ENCODE measurements at regions not wholly inside any gene's neighbourhood (a gene's known extent, or its start where the extent isn't known, plus 50 kb on each side); places are given as distances from the start of the nearest gene placed in this dataset.
A peak's percentile ranks its signal among the peaks of the same experiment; 100 is the strongest.

DNA sequence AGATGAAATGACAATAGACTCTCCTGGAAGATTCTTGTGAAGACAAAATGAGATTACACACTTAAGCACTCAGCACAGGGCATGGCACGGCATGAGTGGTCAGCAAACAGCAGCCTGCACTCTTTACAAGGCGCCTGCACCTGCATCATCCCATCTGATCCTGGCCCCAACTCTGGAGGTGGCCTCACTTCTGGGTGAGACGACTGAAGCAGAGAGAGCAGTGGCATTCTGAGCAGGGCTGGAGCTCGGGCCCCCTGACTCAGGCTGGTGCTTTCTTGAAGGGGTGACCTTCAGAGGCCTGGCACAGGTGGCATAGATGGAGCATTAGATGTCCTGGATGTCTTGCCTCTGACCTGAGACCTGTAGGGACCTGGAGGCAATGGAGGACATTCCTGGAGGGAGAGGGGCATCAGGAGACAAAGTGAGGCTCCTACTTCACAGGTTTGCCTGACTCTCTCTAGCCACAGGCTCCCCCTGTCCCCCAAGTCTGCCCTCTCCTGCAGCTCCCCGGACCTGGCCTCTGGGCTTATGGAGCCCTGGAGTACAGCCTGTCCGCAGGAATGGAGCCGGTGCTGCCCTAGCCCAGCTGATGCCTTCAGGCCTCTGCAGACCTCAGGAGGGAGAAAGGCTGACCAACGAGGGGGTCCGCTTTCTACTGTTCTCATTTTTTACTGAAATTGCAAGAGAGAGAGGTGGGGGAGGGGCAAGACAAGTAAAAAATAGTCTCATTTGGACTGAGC, 65.5 kb upstream of the THY1 start:
- no peak for DNase-seq

DNA sequence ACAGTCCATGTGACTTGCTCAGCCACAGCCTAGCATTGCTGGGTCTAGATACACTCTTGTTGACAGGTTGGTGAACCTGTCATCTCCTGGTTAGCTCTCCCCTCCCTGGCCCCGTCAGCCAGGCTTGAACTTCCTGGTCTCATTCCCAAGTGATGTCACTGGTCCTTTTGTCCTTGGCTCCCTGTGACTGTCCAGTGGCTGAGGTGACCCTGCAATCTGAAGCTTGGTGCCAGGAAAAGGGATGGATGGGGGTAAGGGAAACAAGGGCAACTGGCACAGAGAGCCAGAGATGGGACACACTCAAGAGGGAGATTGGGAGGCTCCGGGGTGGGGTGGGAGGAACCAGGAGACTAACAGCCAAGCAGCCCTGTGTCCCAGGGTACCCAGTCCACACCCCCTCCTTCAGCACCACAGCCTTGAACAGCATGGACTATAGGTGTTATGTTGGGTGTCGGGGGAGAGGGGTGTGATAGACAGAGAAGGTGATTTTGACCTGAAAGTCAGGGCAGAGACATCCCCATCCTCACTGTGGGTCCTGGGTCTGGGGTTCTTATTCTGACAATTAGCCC, 63.8 kb upstream of the THY1 start:
- DNase-seq = no peak

- no peak for DNase-seq
These were observed 63.0 kb upstream of the THY1 start for GRCh38 chr11:119486016-119486415.

DNA sequence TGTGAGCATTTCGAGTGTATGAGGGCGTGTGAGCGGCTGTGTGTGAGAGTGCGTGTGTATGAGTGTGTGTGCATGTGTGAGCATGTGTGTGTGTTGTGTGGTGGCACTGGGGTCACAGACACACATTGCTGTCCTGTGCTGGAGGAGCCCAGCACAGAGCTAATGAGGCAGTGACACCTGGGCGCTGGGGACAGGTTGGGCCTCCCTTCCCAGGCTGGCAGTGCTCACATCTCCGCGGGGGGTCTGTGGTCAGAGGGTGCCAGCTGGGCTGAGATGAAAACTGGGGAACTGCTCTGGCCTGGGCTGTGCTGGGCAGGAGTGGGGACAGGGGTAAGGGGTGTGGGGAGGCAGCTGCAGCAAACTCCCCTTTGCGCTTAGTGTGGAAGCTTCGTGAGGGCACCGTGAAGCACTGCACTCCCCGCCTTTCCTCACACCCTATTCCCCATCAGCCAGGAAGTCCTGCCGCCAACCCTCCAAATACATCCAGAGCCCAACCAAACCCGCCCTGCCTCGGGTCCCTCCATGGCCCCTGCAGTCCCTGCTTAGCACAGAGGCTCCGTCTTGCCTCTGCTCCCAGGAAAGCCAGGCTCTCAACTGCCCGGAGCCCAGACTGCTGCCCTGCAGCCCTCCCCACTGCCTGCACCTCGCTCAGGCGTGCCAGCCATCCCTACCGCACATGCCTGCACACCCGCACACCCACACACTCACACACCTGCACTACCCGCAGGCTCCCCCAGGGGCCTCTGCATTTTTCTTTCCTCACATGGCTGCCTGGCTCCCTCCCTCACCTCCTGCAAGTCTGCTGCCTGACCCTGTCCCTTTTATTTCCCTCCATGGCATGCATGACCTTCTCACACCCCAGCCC, 62.0 kb upstream of the THY1 start:
- DNase-seq = no peak

- no peak for DNase-seq
These were observed 61.0 kb upstream of the THY1 start for GRCh38 chr11:119483881-119484371.

GRCh38 chr11:119483341-119483880, 60.4 kb upstream of the THY1 start:
- no peak for DNase-seq

- DNase-seq = no peak
These were observed 59.6 kb upstream of the THY1 start for GRCh38 chr11:119482521-119483011.

GRCh38 chr11:119481667-119482400, 58.9 kb upstream of the THY1 start:
- no peak for DNase-seq

DNA sequence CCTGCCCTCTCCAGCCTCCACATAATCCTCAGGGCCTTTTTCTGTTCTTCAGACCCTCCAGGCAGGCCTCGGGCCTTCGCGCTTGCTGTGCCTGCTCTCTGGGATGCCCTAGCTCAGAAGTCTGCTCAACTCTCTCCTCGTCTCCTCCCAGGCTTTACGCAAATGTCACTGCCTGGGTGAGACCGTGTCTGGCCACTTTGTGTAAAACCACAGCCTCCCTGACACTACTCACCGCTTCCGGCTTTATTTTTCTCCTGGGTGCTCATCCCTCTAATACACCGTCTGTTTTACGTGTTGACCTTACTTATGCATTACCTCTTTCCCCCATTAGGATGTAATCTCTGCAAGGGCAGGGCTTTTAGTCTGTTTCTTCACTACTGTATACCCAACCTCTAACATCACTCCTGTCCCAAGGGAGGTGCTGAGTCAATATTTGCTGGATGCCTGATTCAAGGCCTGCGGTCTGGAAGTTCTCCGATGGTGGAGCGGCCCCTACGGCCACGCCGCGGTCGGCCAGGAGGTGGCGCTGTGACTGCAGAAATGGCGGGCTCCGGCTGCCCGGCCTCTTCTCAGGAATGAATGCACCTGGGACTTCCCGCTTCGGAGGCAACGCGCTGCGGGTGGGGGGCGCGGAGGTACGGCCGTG, 58.2 kb upstream of the THY1 start:
- peak; percentile 48 for DNase-seq

- no peak for DNase-seq
These were observed 57.5 kb upstream of the THY1 start for GRCh38 chr11:119480380-119481020.

DNA sequence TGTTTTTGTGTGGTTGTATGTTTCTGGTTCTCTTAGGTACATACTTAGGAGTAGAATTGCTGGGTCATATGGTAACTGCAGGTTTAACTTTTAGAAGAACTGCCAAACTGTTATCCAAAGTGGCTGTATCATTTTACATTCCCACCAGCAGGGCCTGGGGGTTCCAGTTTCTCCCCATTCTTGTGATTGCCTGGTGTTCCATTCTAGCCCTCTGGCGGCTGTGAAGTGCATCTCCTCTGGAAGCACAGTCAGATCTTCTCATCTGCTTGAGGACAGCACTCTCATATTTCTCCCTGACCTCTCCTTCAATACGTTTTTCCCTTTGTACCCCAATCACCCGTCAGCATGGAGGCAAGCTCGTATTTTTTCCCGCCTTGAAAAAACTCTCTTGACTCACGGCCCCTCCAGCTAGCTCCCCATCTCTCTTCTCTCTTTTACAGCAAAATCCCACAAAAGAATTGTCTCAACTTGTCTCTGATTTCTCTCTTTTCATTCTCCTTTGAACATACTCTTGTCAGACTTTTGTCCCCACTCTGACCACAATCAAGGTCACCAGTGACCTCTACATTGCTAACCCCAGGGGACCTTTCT, 56.8 kb upstream of the THY1 start:
- no peak for DNase-seq

DNA sequence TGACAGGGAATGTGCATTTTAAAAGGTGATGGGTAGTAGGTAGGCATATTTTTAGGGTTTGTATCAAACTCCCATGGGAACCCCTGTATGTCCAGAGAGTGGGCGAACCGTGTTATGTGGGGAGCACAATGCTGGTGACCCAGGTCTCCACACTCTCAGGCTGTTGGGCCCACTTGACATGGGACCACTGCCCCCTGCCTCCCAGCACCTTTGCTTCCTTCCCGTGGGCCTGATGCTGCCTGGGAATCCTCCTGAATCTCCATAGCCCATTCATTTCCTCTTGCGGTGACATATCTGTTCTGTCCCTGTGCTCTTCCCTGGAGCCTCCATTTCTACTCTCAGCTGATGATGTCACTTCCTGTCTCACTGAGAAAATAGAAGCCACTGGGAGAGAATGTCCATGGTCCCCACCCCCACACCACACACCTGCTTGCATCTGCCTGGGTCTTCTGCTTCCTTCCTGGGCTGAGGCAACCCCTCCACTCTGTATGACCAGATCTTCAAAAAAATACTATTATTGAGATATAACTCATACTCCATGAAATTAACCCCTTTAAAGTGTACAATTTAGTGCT, 55.8 kb upstream of the THY1 start:
- DNase-seq = no peak

- DNase-seq = no peak
These were observed 53.8 kb upstream of the THY1 start for GRCh38 chr11:119476666-119477331.

- DNase-seq = no peak
These were observed 53.1 kb upstream of the THY1 start for GRCh38 chr11:119476038-119476437.

DNA sequence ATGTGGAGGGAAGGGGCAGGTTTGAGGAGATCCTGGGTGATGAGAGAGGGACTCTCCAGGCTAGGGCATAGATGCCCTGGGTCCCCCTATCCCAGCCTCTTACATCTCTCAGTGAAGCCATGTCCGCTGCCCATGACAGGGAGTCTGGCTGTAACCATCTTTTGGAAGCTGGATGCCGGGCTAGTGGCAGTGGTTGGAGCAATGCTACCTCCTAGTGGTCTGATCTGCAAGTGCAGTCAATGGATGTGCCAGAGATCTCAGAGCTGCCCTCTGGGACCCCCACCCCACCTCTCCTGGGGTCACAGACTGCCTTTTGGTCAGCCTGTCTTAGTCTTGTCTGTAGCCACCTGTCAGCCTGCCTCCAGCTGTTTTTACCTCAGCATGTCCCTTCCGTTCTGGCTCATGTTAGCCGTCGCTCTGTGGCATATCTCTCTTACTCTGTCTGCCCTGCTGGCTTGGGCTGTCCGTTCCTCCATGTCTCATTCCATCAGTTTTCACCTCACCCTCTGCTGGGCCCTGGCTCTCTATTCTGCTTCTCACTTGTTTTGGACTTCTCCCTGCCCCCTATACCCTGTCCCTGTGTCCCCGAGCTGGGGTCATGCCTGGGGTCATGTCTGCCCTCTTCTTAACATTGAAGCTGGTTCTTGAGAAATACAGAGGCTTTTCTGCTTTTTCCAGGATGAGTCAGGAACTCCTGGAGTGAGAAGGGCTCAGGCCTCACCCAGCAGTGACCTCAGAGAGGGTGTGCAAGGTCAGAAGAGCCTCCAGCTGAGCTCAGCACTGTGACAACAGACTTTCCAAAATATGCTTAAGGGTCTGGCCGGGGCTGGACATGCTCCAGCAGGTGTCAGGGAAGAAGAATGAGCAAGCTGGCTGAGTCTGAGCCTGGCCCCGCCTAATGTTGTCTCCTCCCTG, 52.0 kb upstream of the THY1 start:
- peak; percentile 51 for DNase-seq

DNA sequence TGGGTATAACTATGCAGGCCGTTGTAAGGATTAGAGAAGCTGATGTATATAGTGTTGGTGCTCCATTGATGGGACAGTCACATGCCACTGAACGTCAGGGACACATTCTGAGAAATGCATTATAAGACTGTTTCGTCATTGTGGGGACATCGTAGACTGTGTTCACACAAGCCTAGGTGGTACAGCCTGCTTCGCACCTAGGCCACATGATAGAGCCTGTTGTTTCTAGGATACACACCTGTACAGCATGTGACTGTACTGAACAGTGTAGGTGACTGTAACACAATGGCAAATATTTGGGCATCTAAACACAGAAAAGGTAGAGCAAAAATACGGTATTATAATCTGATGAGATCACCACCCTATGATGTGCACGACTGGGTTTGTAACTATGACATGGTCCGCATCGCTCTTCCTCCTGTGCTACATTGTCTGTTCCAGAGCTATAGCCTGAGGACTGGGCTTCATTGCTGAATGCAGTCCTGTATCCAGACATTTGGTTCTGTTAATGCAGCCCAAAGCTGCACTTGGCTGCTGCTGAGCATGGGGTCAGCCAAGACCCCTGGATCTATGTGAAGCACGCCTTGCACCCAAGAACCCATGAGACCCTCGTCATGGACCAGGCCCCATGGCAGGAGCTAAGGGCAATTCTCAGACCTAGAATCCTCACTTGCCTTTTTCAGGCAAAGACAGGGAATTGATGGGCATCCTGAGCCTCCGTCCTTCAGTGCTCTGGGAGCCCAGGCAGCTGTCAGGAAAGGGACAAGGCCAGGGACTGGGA, 51.1 kb upstream of the THY1 start:
- DNase-seq = no peak

DNA sequence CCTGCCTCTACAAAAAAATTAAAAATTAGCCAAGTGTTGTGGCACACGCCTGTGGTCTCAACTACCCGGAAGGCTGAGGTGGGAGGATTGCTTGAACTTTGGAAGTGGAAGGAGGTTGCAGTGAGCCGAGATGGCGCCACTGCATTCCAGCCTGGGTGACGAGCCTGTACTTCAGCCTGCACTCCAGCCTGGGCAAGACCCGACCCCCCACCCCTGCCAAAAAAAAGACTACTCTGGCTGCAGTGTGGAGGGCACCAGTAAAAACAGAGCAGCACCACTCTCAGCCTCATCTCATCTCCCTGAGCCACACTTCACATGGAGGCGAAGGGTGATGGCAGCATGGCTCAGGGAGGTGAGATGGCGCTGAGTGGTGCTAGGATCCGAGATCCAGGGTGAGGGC, 50.3 kb upstream of the THY1 start:
- DNase-seq = no peak

- DNase-seq = no peak
These were observed 49.9 kb upstream of the THY1 start for GRCh38 chr11:119472856-119473222.
